ENCODE measurements at regions not wholly inside any gene's neighbourhood (a gene's known extent, or its start where the extent isn't known, plus 50 kb on each side); places are given as distances from the start of the nearest gene placed in this dataset.

DNA sequence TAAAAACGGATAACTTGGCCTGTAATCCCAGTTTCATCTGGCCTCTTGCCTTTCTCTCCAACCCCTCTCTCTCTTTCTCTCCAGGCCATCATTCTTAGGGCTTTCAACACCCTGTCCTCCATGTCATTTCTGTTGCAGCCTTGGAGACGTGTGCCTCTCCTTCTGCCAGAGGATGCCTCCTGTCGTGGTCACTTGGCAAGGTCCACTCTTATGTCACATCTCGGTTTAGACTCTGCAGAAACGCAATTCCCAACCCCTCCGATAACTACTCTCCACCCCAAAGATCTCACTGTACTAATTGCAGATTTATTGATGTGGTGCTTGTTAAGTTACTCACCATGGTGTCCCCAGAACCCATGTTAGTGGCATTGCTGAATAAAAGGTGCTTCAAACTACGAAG, 787.3 kb upstream of the RBFOX1 start:
- DNase-seq (no peak), ATAC-seq (no peak), FAIRE-seq (no peak)
- H3K4me1 ChIP-seq: no peaks in the 10 kb centered on the region
- no peaks in the 10 kb centered on the region for H3K36me3 ChIP-seq
- intact Hi-C loops (cut with DNase I): no loop called here
- TF ChIP-seq, protein P1, sequence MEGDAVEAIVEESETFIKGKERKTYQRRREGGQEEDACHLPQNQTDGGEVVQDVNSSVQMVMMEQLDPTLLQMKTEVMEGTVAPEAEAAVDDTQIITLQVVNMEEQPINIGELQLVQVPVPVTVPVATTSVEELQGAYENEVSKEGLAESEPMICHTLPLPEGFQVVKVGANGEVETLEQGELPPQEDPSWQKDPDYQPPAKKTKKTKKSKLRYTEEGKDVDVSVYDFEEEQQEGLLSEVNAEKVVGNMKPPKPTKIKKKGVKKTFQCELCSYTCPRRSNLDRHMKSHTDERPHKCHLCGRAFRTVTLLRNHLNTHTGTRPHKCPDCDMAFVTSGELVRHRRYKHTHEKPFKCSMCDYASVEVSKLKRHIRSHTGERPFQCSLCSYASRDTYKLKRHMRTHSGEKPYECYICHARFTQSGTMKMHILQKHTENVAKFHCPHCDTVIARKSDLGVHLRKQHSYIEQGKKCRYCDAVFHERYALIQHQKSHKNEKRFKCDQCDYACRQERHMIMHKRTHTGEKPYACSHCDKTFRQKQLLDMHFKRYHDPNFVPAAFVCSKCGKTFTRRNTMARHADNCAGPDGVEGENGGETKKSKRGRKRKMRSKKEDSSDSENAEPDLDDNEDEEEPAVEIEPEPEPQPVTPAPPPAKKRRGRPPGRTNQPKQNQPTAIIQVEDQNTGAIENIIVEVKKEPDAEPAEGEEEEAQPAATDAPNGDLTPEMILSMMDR (IDR thresholded peaks at IDR 0.05): no peak
- peaks cover 0 to 7% (median 0%) of the 10 kb centered on the region in 4 donors for H3K27me3 ChIP-seq
- WGBS, 2 donors: 57 to 73% methylated on average over 7 of the region's 7 CpGs
- no peaks in the 10 kb centered on the region for H3K9me3 ChIP-seq
- H3K27ac ChIP-seq: no peak overlapping the region
- no peak overlapping the region for H3K4me3 ChIP-seq

GRCh38 chr16:6541267-6541666, 791.4 kb upstream of the RBFOX1 start:
- Histone ChIP-seq H3K36me3 (no peaks in the 10 kb centered on the region), H3K4me3 (no peak overlapping the region), H3K9me3 (no peaks in the 10 kb centered on the region), H3K4me1 (no peaks in the 10 kb centered on the region), H3K27me3 (no peaks in the 10 kb centered on the region), H3K27ac (no peak overlapping the region)
- intact Hi-C loops (cut with DNase I): no loop called here
- 37 to 48% methylated on average over 3 of the region's 3 CpGs for WGBS, 2 donors
- FAIRE-seq (no peak), DNase-seq (no peak), ATAC-seq (no peak)
- TF ChIP-seq, protein P1 (IDR thresholded peaks at IDR 0.05): no peak

DNA sequence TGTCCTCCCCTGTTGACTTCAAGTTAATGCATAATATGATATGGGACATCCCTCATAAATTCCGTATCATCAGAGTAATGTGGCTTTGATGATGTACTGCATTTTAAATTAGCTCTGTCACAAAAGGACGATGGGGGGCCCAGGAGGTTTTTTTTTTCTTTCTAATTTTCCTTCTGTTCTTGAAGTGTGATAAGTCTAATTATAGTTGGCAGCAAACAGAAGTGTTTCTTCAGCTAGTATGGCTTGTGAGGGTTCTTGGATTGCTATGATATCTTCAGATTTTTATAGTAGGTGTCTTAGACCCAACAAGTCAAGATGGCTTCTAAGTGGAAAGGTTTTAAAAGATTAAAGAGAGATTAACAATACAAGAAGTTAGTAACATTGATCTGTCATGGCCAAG, 796.2 kb upstream of the RBFOX1 start:
- no peaks in the 10 kb centered on the region for H3K4me1 ChIP-seq
- no peak overlapping the region for H3K27ac ChIP-seq
- peaks cover 0 to 3% (median 0%) of the 10 kb centered on the region in 4 donors for H3K27me3 ChIP-seq
- DNase-seq: no peak
- FAIRE-seq: no peak
- ATAC-seq: no peak
- TF ChIP-seq, protein P1 (IDR thresholded peaks at IDR 0.05): no peak
- no peaks in the 10 kb centered on the region for H3K9me3 ChIP-seq
- WGBS, 2 donors: 34 to 53% methylated on average over 2 of the region's 2 CpGs
- H3K4me3 ChIP-seq: no peak overlapping the region
- H3K36me3 ChIP-seq: no peaks in the 10 kb centered on the region
- intact Hi-C loops (cut with DNase I): no loop called here

DNA sequence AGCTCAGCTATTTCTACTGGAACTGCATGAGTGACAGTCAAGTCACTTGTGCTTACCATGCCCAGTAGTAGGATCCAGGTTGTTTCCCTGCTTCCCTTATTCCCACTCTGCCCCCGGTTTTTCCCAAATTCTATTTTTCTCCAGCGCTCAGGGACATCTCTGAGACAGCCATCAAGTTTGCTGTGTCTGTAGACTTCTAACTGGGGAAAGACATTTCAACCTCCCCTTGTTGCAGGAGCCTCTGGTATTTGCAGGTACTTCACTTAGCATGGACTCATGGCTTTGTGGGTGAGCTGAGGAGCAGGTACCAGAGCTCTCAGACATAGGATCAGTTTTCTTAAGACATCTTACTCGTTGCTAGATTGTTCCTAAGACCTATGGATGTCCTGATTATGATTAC, 801.6 kb upstream of the RBFOX1 start:
- Histone ChIP-seq H3K9me3 (no peaks in the 10 kb centered on the region), H3K27ac (no peak overlapping the region), H3K27me3 (peaks cover 0 to 3% (median 0%) of the 10 kb centered on the region in 4 donors), H3K4me3 (no peak overlapping the region), H3K4me1 (no peaks in the 10 kb centered on the region), H3K36me3 (no peaks in the 10 kb centered on the region)
- 39 to 53% methylated on average over 3 of the region's 3 CpGs for WGBS, 2 donors
- ATAC-seq: no peak
- TF ChIP-seq, protein P1 (IDR thresholded peaks at IDR 0.05): no peak
- no peak for DNase-seq
- intact Hi-C loops (cut with DNase I): no loop called here
- no peak for FAIRE-seq

- Histone ChIP-seq H3K27ac (no peak overlapping the region), H3K4me1 (no peaks in the 10 kb centered on the region), H3K9me3 (no peaks in the 10 kb centered on the region), H3K4me3 (no peak overlapping the region), H3K27me3 (peaks cover 0 to 3% (median 0%) of the 10 kb centered on the region in 4 donors), H3K36me3 (no peaks in the 10 kb centered on the region)
- DNase-seq: no peak
- intact Hi-C loops (cut with DNase I): no loop called here
- TF ChIP-seq, protein P1 (IDR thresholded peaks at IDR 0.05): no peak
- WGBS, 2 donors: 11 to 17% methylated on average over 2 of the region's 2 CpGs
- FAIRE-seq: no peak
- no peak for ATAC-seq
Observed at GRCh38 chr16:6528217-6528616, 804.4 kb upstream of the RBFOX1 start.
